Endothelial cell of umbilical vein (primary cell): ENCODE measurements at regions not wholly inside any gene's neighbourhood (a gene's known extent, or its start where the extent isn't known, plus 50 kb on each side); places are given as distances from the start of the nearest gene placed in this dataset.

Experiments
- BruUV-seq: library from RNA; stranded (reverse); fragments of 400-500 nt; replicated peaks from 2 replicates; lab custom pipeline; 2021; lab: Mats Ljungman, UMichigan
- CTCF ChIA-PET: fragments of 300-600, 350-600 bp; sonication (Branson Sonifier 250); formaldehyde crosslinking; loops from one replicate; lab custom pipeline; 2021; ENCODE audit warnings: antibody characterized with exemption, inconsistent platforms; lab: Charles Lee
- POLR2A ChIA-PET: fragments of 300-600, 350-600 bp; sonication (Branson Sonifier 250); formaldehyde crosslinking; loops from one replicate; lab custom pipeline; 2021; ENCODE audit warnings: antibody characterized with exemption, inconsistent platforms; lab: Charles Lee
- DNase-seq: peaks from one replicate; pipeline ENCODE4 v3.0.0-alpha.2; 2011; ENCODE audit warnings: low read depth, low spot score
- FAIRE-seq: peaks from 2 replicates; lab custom pipeline; 2011; peaks lifted over from hg19 to GRCh38; lab: Jason Lieb, UNC
- H2AFZ ChIP-seq: 2 replicates; pipeline ENCODE4 v1.6.0; 2012; ENCODE audit warnings: low read depth, low read length, control low read depth, inconsistent platforms
- H3K27ac ChIP-seq: 2 replicates; pipeline ENCODE4 v1.5.1; 2011; ENCODE audit warnings: low read depth, mild to moderate bottlenecking, control low read depth, low read length, moderate library complexity; ENCODE audit not compliant: insufficient read depth
- H3K27me3 ChIP-seq, 2 experiments: 2 replicates each; pipeline versions ENCODE4 v1.6.0 to v1.6.1; 2011; ENCODE audit warnings: low read length in 2 of 2, mixed read lengths in 1 of 2; ENCODE audit not compliant: control insufficient read depth in 2 of 2, insufficient read depth in 2 of 2
- H3K36me3 ChIP-seq, 2 experiments: 2 replicates in 1 of 2; 3 replicates in 1 of 2; pipeline ENCODE4 v1.5.1; 2011; ENCODE audit warnings: low read length in 2 of 2, mild to moderate bottlenecking in 1 of 2, moderate library complexity in 1 of 2; ENCODE audit not compliant: control insufficient read depth in 2 of 2, insufficient read depth in 2 of 2; ENCODE audit errors: extremely low read depth in 1 of 2
- H3K4me1 ChIP-seq: 3 replicates; pipeline ENCODE4 v1.5.1; 2011; ENCODE audit warnings: mild to moderate bottlenecking, low read length; ENCODE audit not compliant: control insufficient read depth, insufficient read depth; ENCODE audit errors: extremely low read depth
- H3K4me2 ChIP-seq: 2 replicates; pipeline ENCODE4 v1.6.1; 2011; ENCODE audit warnings: low read length, control low read depth, mixed read lengths; ENCODE audit not compliant: insufficient read depth
- H3K4me3 ChIP-seq, 3 experiments: fragments of 200-600 bp in 1 of 3; sonication (generic), shearing (Covaris generic) in 1 of 3; replicated peaks in 1 of 3; 2 replicates each; pipeline ENCODE4 v1.5.1; 2011 to 2016; ENCODE audit warnings: control low read depth in 3 of 3, low read length in 3 of 3, mild to moderate bottlenecking in 2 of 3, inconsistent platforms in 1 of 3, low read depth in 1 of 3, moderate library complexity in 1 of 3; ENCODE audit not compliant: insufficient read depth in 1 of 3
- H3K79me2 ChIP-seq: 2 replicates; pipeline ENCODE4 v1.6.0; 2012; ENCODE audit warnings: low read length, inconsistent platforms; ENCODE audit not compliant: control insufficient read depth, insufficient read depth
- H3K9ac ChIP-seq: replicated peaks from 2 replicates; pipeline ENCODE3; 2011; ENCODE audit warnings: low read length, control low read depth; ENCODE audit not compliant: insufficient read depth; ENCODE audit errors: extremely low read depth
- H3K9me1 ChIP-seq: replicated peaks from 3 replicates; pipeline ENCODE4 v1.6.0; 2011; ENCODE audit warnings: mild to moderate bottlenecking, low read length; ENCODE audit not compliant: control insufficient read depth, insufficient read depth; ENCODE audit errors: extremely low read depth
- H3K9me3 ChIP-seq: replicated peaks from 2 replicates; pipeline ENCODE4 v1.5.1; 2012; ENCODE audit warnings: low read length, inconsistent platforms; ENCODE audit not compliant: control insufficient read depth, insufficient read depth
- H4K20me1 ChIP-seq: replicated peaks from 2 replicates; pipeline ENCODE3; 2011; ENCODE audit warnings: mild to moderate bottlenecking, low read length; ENCODE audit not compliant: control insufficient read depth, insufficient read depth; ENCODE audit errors: extremely low read depth
- CTCF ChIP-seq, 2 donors: IDR thresholded peaks; 1 replicate in 1 of 2; 2 replicates in 1 of 2; pipeline ENCODE4 v1.5.1; 2011; ENCODE audit warnings: low read length in 2 of 2, mild to moderate bottlenecking in 2 of 2, moderate library complexity in 2 of 2, control low read depth in 1 of 2, inconsistent platforms in 1 of 2, low read depth in 1 of 2; ENCODE audit not compliant: insufficient read depth in 1 of 2; ENCODE audit errors: extremely low read depth in 1 of 2
- EZH2 ChIP-seq: IDR thresholded peaks from 2 replicates; pipeline ENCODE4 v1.6.1; 2012; ENCODE audit warnings: borderline replicate concordance, low read depth, mild to moderate bottlenecking, moderate library complexity, low read length, inconsistent platforms; ENCODE audit not compliant: severe bottlenecking
- FOS ChIP-seq: IDR thresholded peaks from 2 replicates; pipeline ENCODE4 v1.6.1; 2011; ENCODE audit warnings: mild to moderate bottlenecking, low read length, moderate library complexity, borderline replicate concordance; ENCODE audit not compliant: insufficient read depth
- GATA2 ChIP-seq: IDR thresholded peaks from 2 replicates; pipeline ENCODE4 v1.7.0; 2011; ENCODE audit warnings: low read depth, mild to moderate bottlenecking, moderate library complexity, mixed read lengths, low read length; ENCODE audit not compliant: insufficient read length, insufficient read depth
- JUN ChIP-seq: IDR thresholded peaks from 2 replicates; pipeline ENCODE4 v1.6.1; 2011; ENCODE audit warnings: borderline replicate concordance, low read depth; ENCODE audit not compliant: insufficient read length, insufficient read depth
- MAX ChIP-seq: IDR thresholded peaks from 2 replicates; pipeline ENCODE4 v1.6.1; 2011; ENCODE audit not compliant: insufficient read depth, insufficient read length
- MYC ChIP-seq: IDR thresholded peaks from one replicate; pipeline ENCODE4 v1.6.1; 2011; ENCODE audit warnings: mild to moderate bottlenecking, low read depth, low read length
- POLR2A ChIP-seq: IDR thresholded peaks from 2 replicates; pipeline ENCODE4 v1.6.1; 2012; ENCODE audit warnings: low read depth, mild to moderate bottlenecking, control low read depth, low read length
- POLR2AphosphoS5 ChIP-seq: IDR thresholded peaks from 2 replicates; pipeline ENCODE4 v1.6.1; 2012; ENCODE audit warnings: low read depth, mild to moderate bottlenecking, control low read depth, low read length, moderate library complexity; ENCODE audit not compliant: insufficient read depth
- dilution Hi-C: fragments of 300-500 bp; cut with MboI; formaldehyde crosslinking; loops from one replicate; pipeline ENCODE4 v1.15.0; 2019; ENCODE audit warnings: low sequenced_read_pairs; ENCODE audit not compliant: extremely low pct_ligation_motif_present
- intact Hi-C: fragments of 100-400 bp; cut with micrococcal nuclease; formaldehyde crosslinking; loops from one replicate; pipeline ENCODE4 v1.10.0; 2022

GRCh38 chr7:17460001-17460400, 161.5 kb downstream of the AHR start:
- no peaks in the 10 kb centered on the region for H3K36me3 ChIP-seq
- BruUV-seq, result no TSS peak
- peaks cover 7% of the 10 kb centered on the region for H3K4me1 ChIP-seq
- no peak overlapping the region for H2AFZ ChIP-seq
- no peak overlapping the region for H3K9ac ChIP-seq
- CTCF ChIA-PET, result interaction anchor here (0.6 kb wide), 1 partner anchor 96 kb away, joined by 3 read pairs; no protein-coding TSS in a partner anchor
- no peak overlapping the region for H3K27ac ChIP-seq
- no peak for FAIRE-seq
- no peaks in the 10 kb centered on the region for H3K9me3 ChIP-seq
- intact Hi-C loops (loop anchor here (5.0 kb wide), 1 partner anchor 158 kb away; no protein-coding TSS in a partner anchor), dilution Hi-C loops (no loop called here)
- no peaks in the 10 kb centered on the region for H3K27me3 ChIP-seq
- no peak overlapping the region for H3K4me3 ChIP-seq
- TF ChIP-seq POLR2AphosphoS5, result no peak
- no peak for TF ChIP-seq JUN
- no peak for TF ChIP-seq CTCF (IDR thresholded peaks at IDR 0.05; ENCODE audit: extremely low read depth in 1 of 2, insufficient read depth in 1 of 2, low read depth in 1 of 2, low read length in 2 of 2)
- TF ChIP-seq POLR2A, result no peak
- TF ChIP-seq FOS, result no peak
- TF ChIP-seq MYC, result no peak
- TF ChIP-seq EZH2, result no peak
- no peak for TF ChIP-seq MAX
- TF ChIP-seq GATA2, result no peak
- no peaks in the 10 kb centered on the region for H4K20me1 ChIP-seq
- H3K4me2 ChIP-seq, result no peak overlapping the region
- no peaks in the 10 kb centered on the region for H3K79me2 ChIP-seq
- H3K9me1 ChIP-seq, result no peaks in the 10 kb centered on the region
- DNase-seq, result no peak
- POLR2A ChIA-PET, result no interaction called here
